Central memory CD8-positive, alpha-beta T cell (primary cell): ENCODE measurements at regions not wholly inside any gene's neighbourhood (a gene's known extent, or its start where the extent isn't known, plus 50 kb on each side); places are given as distances from the start of the nearest gene placed in this dataset.

Experiments
- ATAC-seq: fragments of 150-1000 bp; cut with Tn5 transposase; replicated peaks from 2 replicates; pipeline ENCODE4 v1.10.0; 2022; ENCODE audit warnings: mild to moderate bottlenecking, moderate FRiP score, moderate number of reproducible peaks; ENCODE audit not compliant: poor library complexity, severe bottlenecking; ENCODE audit errors: extremely low read depth
- DNase-seq, 2 donors: peaks; one replicate each; pipeline ENCODE4 v3.0.0; 2021; ENCODE audit warnings: low spot score in 2 of 2
- H3K27ac Mint-ChIP-seq: one replicate; pipeline ENCODE4 v1.8.0; 2022; ENCODE audit warnings: low read depth, mild to moderate bottlenecking, moderate library complexity, mixed read lengths
- H3K27me3 Mint-ChIP-seq: one replicate; pipeline ENCODE4 v1.8.0; 2022; ENCODE audit warnings: mixed read lengths
- H3K36me3 Mint-ChIP-seq: one replicate; pipeline ENCODE4 v1.8.0; 2022; ENCODE audit warnings: mild to moderate bottlenecking, moderate library complexity, mixed read lengths; ENCODE audit not compliant: insufficient read depth
- H3K4me1 Mint-ChIP-seq: one replicate; pipeline ENCODE4 v1.8.0; 2022; ENCODE audit warnings: mixed read lengths
- H3K4me3 Mint-ChIP-seq: one replicate; pipeline ENCODE4 v1.8.0; 2022; ENCODE audit warnings: mild to moderate bottlenecking, moderate library complexity, mixed read lengths
- H3K9me3 Mint-ChIP-seq: one replicate; pipeline ENCODE4 v1.8.0; 2022; ENCODE audit warnings: mixed read lengths

DNA sequence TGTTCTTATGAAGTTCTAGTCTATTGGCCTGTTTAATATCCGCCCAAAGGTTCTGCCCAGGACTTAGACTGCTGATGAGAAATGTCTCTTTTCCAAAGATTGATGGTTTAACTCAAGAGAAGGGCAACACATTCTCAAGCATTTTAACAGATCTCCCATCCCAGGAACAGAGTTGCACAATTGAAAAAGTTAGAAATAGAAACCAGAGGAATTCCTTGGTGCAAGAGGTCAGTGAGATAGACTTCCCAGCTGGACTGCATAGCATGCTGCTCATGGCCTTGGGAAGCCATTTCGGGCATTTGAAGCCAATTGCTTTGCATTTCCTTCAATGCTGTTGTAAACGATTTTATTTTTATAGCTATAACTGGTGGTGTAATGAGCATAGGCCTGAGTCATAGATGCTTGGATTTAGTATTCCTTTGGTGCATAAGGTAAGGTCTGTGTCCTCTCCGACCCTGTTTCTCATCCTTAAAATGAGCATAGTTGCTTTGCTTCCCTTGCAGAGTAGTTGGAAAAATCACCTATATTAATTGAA lies 292.2 kb upstream of the JAG1 start:
- Mint-ChIP-seq H3K4me1 (no peaks in the 10 kb centered on the region), H3K36me3 (no peaks in the 10 kb centered on the region), H3K4me3 (no peak overlapping the region), H3K9me3 (peaks cover 5% of the 10 kb centered on the region), H3K27me3 (no peaks in the 10 kb centered on the region), H3K27ac (no peak overlapping the region)
- ATAC-seq (no peak), DNase-seq (no peak)

- Mint-ChIP-seq H3K27me3 (no peaks in the 10 kb centered on the region), H3K4me3 (no peak overlapping the region), H3K4me1 (no peaks in the 10 kb centered on the region), H3K9me3 (peaks cover 10% of the 10 kb centered on the region), H3K36me3 (no peaks in the 10 kb centered on the region), H3K27ac (no peak overlapping the region)
- DNase-seq: no peak
- no peak for ATAC-seq
Measured at GRCh38 chr20:10970109-10970508, 296.3 kb upstream of the JAG1 start.

GRCh38 chr20:10971096-10971495 lies 297.3 kb upstream of the JAG1 start:
- no peaks in the 10 kb centered on the region for H3K4me1 Mint-ChIP-seq
- peaks cover 10% of the 10 kb centered on the region for H3K9me3 Mint-ChIP-seq
- H3K27ac Mint-ChIP-seq: no peak overlapping the region
- no peak overlapping the region for H3K4me3 Mint-ChIP-seq
- no peak for ATAC-seq
- no peak for DNase-seq
- H3K27me3 Mint-ChIP-seq: no peaks in the 10 kb centered on the region
- no peaks in the 10 kb centered on the region for H3K36me3 Mint-ChIP-seq

DNA sequence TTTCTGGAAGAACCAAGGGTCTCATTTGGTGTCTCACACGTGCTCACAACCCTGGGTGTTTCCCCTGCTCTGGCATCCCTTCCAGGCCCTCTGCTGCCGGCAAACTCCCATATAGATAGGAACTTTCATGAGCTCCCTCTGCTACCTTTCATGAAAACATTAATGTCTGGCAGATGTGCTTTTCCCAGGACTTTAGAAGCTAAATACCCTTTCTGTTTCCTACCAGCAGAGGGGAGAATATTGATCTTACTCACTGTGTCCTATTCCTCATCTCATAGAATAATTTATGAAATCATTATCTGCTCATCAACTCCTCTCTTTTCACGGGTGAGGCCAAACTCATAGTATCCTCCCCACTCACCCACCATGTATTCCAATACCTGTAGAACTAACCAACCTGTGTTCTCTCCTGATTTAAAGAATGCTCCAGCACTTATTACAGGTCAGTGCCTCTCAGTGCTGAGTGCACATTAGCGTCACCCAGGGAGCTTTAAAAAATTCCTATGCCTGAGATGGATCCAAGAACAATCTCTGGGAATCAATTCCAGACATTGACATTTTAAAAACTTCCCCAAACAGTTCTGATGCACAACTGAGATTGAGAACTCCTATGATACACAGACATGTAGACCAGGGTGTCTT lies 298.5 kb upstream of the JAG1 start:
- no peaks in the 10 kb centered on the region for H3K4me1 Mint-ChIP-seq
- no peaks in the 10 kb centered on the region for H3K27me3 Mint-ChIP-seq
- peaks cover 10% of the 10 kb centered on the region for H3K9me3 Mint-ChIP-seq
- no peak overlapping the region for H3K4me3 Mint-ChIP-seq
- DNase-seq: no peak
- no peak for ATAC-seq
- no peaks in the 10 kb centered on the region for H3K36me3 Mint-ChIP-seq
- no peak overlapping the region for H3K27ac Mint-ChIP-seq

- no peak overlapping the region for H3K27ac Mint-ChIP-seq
- ATAC-seq (no peak), DNase-seq (no peak)
- no peaks in the 10 kb centered on the region for H3K27me3 Mint-ChIP-seq
- no peaks in the 10 kb centered on the region for H3K36me3 Mint-ChIP-seq
- no peaks in the 10 kb centered on the region for H3K4me1 Mint-ChIP-seq
- no peak overlapping the region for H3K4me3 Mint-ChIP-seq
- peaks cover 5% of the 10 kb centered on the region for H3K9me3 Mint-ChIP-seq
Measured at GRCh38 chr20:10976051-10976450, 302.3 kb upstream of the JAG1 start.

GRCh38 chr20:10978019-10978702 lies 304.4 kb upstream of the JAG1 start:
- Mint-ChIP-seq H3K4me3 (no peak overlapping the region), H3K27ac (no peak overlapping the region), H3K36me3 (no peaks in the 10 kb centered on the region), H3K9me3 (peaks cover 5% of the 10 kb centered on the region), H3K27me3 (no peaks in the 10 kb centered on the region), H3K4me1 (no peaks in the 10 kb centered on the region)
- DNase-seq (no peak), ATAC-seq (no peak)

DNA sequence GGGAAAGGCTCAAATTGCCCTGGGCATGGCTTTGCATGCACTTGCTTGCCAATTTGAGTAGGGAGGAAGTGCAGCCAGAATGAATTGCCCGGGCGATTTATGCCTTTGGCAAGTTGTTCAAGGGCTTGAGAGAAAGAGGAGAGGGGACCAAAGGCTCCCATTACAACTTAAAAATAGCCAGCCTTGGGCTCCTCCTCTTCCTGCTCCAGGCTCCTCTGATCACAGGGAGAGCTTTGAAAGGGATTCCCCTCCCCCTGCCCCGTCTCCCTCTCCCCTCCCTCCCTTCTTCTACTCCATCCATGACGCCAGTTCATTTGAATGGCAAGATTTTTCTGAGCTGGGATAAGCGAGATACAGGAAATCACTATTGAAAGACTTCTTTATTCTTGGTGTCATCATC lies 304.9 kb upstream of the JAG1 start:
- peaks cover 5% of the 10 kb centered on the region for H3K9me3 Mint-ChIP-seq
- no peak for DNase-seq
- H3K27ac Mint-ChIP-seq: no peak overlapping the region
- no peaks in the 10 kb centered on the region for H3K27me3 Mint-ChIP-seq
- no peaks in the 10 kb centered on the region for H3K4me1 Mint-ChIP-seq
- H3K36me3 Mint-ChIP-seq: no peaks in the 10 kb centered on the region
- no peak overlapping the region for H3K4me3 Mint-ChIP-seq
- ATAC-seq: no peak

- no peak for DNase-seq
- ATAC-seq: no peak
Measured at GRCh38 chr20:10982692-10983091, 308.9 kb upstream of the JAG1 start.

DNA sequence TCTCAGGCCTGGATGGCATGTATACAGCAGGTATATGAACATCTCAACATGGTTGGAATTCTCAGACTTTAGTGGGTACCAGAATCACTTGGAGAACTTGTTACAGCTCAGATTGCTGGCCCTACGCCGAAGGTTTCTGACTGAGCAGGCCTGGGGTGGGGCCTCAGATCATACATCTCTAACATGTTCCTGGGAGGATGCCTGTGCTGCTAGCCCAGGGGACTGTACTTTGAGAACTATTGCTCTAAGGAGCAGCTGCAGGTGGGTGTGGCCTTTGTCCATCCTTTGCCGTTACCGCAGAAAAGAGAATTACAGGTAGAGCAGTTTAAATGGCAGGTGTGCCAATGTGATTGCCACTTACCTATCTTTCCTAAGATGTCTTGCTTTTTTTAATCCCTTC lies 310.5 kb upstream of the JAG1 start:
- ATAC-seq: no peak
- Mint-ChIP-seq H3K4me1 (no peaks in the 10 kb centered on the region), H3K36me3 (no peaks in the 10 kb centered on the region), H3K9me3 (peaks cover 6% of the 10 kb centered on the region), H3K27me3 (no peaks in the 10 kb centered on the region), H3K4me3 (no peak overlapping the region), H3K27ac (no peak overlapping the region)
- no peak for DNase-seq

More at GRCh38 chr20:10982692-10983091, 308.9 kb upstream of the JAG1 start:
- Mint-ChIP-seq H3K4me3 (no peak overlapping the region), H3K9me3 (peaks cover 5% of the 10 kb centered on the region), H3K27ac (no peak overlapping the region), H3K4me1 (no peaks in the 10 kb centered on the region), H3K27me3 (no peaks in the 10 kb centered on the region), H3K36me3 (no peaks in the 10 kb centered on the region)

DNA sequence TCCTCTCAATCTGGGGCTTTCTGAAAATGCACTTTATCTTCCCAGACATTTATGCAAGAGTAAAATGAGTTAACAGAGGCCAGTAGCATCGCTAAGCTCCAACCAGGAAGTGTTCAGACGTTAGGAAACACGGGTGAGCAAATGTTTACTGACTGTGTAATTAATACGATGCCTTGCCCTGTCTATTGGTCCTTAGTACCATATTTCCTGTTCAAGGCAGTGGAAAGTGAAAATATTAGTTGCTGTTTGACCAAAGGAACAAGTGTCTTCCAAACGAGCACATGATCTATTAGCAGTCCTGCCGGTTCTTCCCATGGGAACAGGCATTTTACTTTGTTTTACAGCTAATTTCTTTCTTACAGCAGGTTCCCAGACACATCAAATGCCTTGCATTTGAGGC lies 311.1 kb upstream of the JAG1 start:
- Mint-ChIP-seq H3K4me1 (no peaks in the 10 kb centered on the region), H3K4me3 (no peak overlapping the region), H3K27me3 (no peaks in the 10 kb centered on the region), H3K27ac (no peak overlapping the region), H3K9me3 (peaks cover 11% of the 10 kb centered on the region), H3K36me3 (no peaks in the 10 kb centered on the region)
- ATAC-seq (no peak), DNase-seq (no peak)

- H3K9me3 Mint-ChIP-seq: peaks cover 11% of the 10 kb centered on the region
- no peaks in the 10 kb centered on the region for H3K4me1 Mint-ChIP-seq
- no peak overlapping the region for H3K4me3 Mint-ChIP-seq
- H3K27ac Mint-ChIP-seq: no peak overlapping the region
- DNase-seq: no peak
- no peak for ATAC-seq
- H3K27me3 Mint-ChIP-seq: no peaks in the 10 kb centered on the region
- H3K36me3 Mint-ChIP-seq: no peaks in the 10 kb centered on the region
Measured at GRCh38 chr20:10985536-10985935, 311.7 kb upstream of the JAG1 start.

DNA sequence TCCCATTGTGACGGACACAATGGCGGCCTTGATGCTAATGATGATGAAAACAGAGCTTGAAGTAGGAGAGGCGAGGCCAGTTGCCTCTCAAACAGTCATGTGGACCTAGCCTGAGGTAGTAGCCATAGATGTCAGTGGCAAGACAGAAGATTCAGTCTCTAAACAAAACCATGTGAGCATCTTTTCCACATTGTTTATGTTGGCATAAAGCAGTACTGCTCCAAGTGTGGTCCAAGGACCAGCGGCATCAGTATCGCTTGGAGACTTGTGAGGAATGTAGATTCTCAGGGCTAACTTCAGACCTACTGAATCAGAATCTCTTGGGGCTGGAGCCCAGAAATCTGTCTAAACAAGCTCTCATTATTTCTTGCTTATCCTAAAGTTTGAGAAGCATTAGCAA lies 312.8 kb upstream of the JAG1 start:
- H3K27me3 Mint-ChIP-seq: no peaks in the 10 kb centered on the region
- H3K4me1 Mint-ChIP-seq: no peaks in the 10 kb centered on the region
- no peak overlapping the region for H3K27ac Mint-ChIP-seq
- no peak overlapping the region for H3K4me3 Mint-ChIP-seq
- no peaks in the 10 kb centered on the region for H3K36me3 Mint-ChIP-seq
- peaks cover 11% of the 10 kb centered on the region for H3K9me3 Mint-ChIP-seq
- ATAC-seq (no peak), DNase-seq (no peak)

DNA sequence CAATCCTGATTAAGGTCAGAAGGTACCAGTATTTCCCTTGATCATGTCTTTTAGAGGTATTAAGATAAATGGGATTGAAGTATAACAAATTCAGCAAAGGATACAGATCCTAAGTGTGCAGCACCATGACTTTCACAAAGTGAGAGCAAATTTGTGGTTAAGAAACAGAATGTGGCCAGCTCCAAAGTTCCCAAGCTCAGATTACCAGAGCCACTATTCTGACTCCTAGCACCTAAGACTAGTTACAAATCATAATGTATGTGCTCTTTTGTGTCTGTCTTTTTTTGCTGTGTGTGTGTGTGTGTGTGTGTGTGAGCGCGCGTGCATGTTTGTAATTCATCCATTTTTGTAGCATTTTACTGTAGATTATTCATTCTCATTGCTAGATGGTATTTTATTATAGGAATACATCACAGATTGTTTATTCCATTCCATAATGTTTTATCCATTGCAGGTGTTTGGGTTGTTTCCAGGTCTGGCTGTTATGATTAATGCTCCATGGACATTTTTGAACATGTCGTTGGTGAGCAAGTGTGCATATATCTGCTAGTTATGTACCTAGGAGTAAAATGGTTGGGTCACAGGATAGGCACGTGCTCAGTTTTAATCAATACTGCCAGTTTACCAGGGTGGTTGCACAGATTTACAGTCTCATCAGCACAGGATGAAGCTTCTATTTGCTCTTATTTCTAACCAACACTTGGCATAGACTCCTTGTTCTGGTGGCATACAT lies 314.0 kb upstream of the JAG1 start:
- peaks cover 11% of the 10 kb centered on the region for H3K9me3 Mint-ChIP-seq
- DNase-seq: no peak
- H3K27ac Mint-ChIP-seq: no peak overlapping the region
- H3K4me3 Mint-ChIP-seq: no peak overlapping the region
- no peaks in the 10 kb centered on the region for H3K36me3 Mint-ChIP-seq
- no peak for ATAC-seq
- H3K27me3 Mint-ChIP-seq: no peaks in the 10 kb centered on the region
- no peaks in the 10 kb centered on the region for H3K4me1 Mint-ChIP-seq
